GM12891 (cell line): ENCODE measurements at regions not wholly inside any gene's neighbourhood (a gene's known extent, or its start where the extent isn't known, plus 50 kb on each side); places are given as distances from the start of the nearest gene placed in this dataset.
"Not testable (repeated sequence)": the region's sequence is repeated elsewhere in the genome, so short reads cannot be mapped to it uniquely, and the experiment has no call there.

Source experiments
- DNase-seq: peaks from one replicate; pipeline ENCODE4 v3.0.0; 2011; ENCODE audit warnings: low spot score; ENCODE audit not compliant: insufficient read length
- FAIRE-seq: peaks from 2 replicates; lab custom pipeline; 2011; peaks lifted over from hg19 to GRCh38; lab: Jason Lieb, UNC
- PAX5 ChIP-seq: IDR thresholded peaks from 2 replicates; pipeline ENCODE4 v1.6.1; 2011; ENCODE audit warnings: low read length, moderate library complexity, mild to moderate bottlenecking; ENCODE audit not compliant: insufficient read depth, severe bottlenecking
- POLR2A ChIP-seq: IDR thresholded peaks from 2 replicates; pipeline ENCODE4 v1.6.1; 2011; ENCODE audit warnings: low read depth, low read length, control low read depth
- POLR2AphosphoS5 ChIP-seq: IDR thresholded peaks from 2 replicates; pipeline ENCODE4 v1.6.1; 2011; ENCODE audit warnings: low read depth, low read length, control low read depth
- POU2F2 ChIP-seq: IDR thresholded peaks from 2 replicates; pipeline ENCODE4 v1.6.1; 2011; ENCODE audit warnings: low read depth, mild to moderate bottlenecking, control low read depth, low read length, moderate library complexity
- SPI1 ChIP-seq: IDR thresholded peaks from 2 replicates; pipeline ENCODE4 v1.6.1; 2011; ENCODE audit warnings: low read depth, low read length, control low read depth
- TAF1 ChIP-seq: IDR thresholded peaks from 2 replicates; pipeline ENCODE4 v1.6.1; 2011; ENCODE audit warnings: low read depth, low read length, control low read depth

- no peak for DNase-seq
- no peak for TF ChIP-seq PAX5
- TF ChIP-seq POLR2AphosphoS5: no peak
- no peak for TF ChIP-seq TAF1
- no peak for TF ChIP-seq POLR2A
- TF ChIP-seq SPI1: no peak
- no peak for TF ChIP-seq POU2F2
- no peak for FAIRE-seq
These were observed 132.9 kb downstream of the MSL3 start for GRCh38 chrX:11890836-11891514.

- TF ChIP-seq POLR2AphosphoS5: no peak
- TF ChIP-seq SPI1: no peak
- no peak for TF ChIP-seq PAX5
- TF ChIP-seq POLR2A: no peak
- TF ChIP-seq POU2F2: no peak
- TF ChIP-seq TAF1: no peak
- DNase-seq (no peak), FAIRE-seq (no peak)
These were observed 136.1 kb downstream of the MSL3 start for GRCh38 chrX:11893933-11894710.

GRCh38 chrX:11899091-11899490 lies 141.1 kb downstream of the MSL3 start:
- no peak for TF ChIP-seq TAF1
- TF ChIP-seq POU2F2: no peak
- no peak for TF ChIP-seq PAX5
- TF ChIP-seq POLR2AphosphoS5: no peak
- TF ChIP-seq POLR2A: no peak
- no peak for TF ChIP-seq SPI1
- DNase-seq: no peak
- no peak for FAIRE-seq

- DNase-seq, FAIRE-seq: not testable (repeated sequence)
These were observed 147.9 kb downstream of the MSL3 start for GRCh38 chrX:11905933-11906332.

GRCh38 chrX:11908371-11908770 lies 150.3 kb downstream of the MSL3 start:
- FAIRE-seq (peak; percentile 67), DNase-seq (no peak)
- TF ChIP-seq SPI1 (no peak), POU2F2 (no peak), TAF1 (no peak), PAX5 (no peak), POLR2AphosphoS5 (no peak), POLR2A (no peak)

GRCh38 chrX:11913001-11913400 lies 155.0 kb downstream of the MSL3 start:
- TF ChIP-seq POLR2AphosphoS5 (no peak), POLR2A (no peak), SPI1 (no peak), PAX5 (no peak), TAF1 (no peak), POU2F2 (no peak)
- FAIRE-seq: no peak
- DNase-seq: no peak

GRCh38 chrX:11929476-11929875 lies 171.4 kb downstream of the MSL3 start:
- DNase-seq (no peak), FAIRE-seq (no peak)
- TF ChIP-seq POLR2AphosphoS5 (no peak), TAF1 (no peak), POLR2A (no peak), SPI1 (no peak), PAX5 (no peak), POU2F2 (no peak)

- FAIRE-seq (no peak), DNase-seq (no peak)
- no peak for TF ChIP-seq SPI1
- no peak for TF ChIP-seq POLR2A
- no peak for TF ChIP-seq POU2F2
- no peak for TF ChIP-seq POLR2AphosphoS5
- TF ChIP-seq TAF1: no peak
- TF ChIP-seq PAX5: no peak
These were observed 174.4 kb downstream of the MSL3 start for GRCh38 chrX:11932423-11932822.

GRCh38 chrX:11934089-11934488 lies 176.1 kb downstream of the MSL3 start:
- TF ChIP-seq PAX5: no peak
- no peak for TF ChIP-seq POU2F2
- TF ChIP-seq SPI1: no peak
- no peak for TF ChIP-seq POLR2A
- no peak for TF ChIP-seq TAF1
- no peak for TF ChIP-seq POLR2AphosphoS5
- DNase-seq (no peak), FAIRE-seq (no peak)

GRCh38 chrX:11941571-11941970 lies 183.5 kb downstream of the MSL3 start:
- DNase-seq (no peak), FAIRE-seq (no peak)
- TF ChIP-seq PAX5: no peak
- TF ChIP-seq POLR2A: no peak
- TF ChIP-seq POLR2AphosphoS5: no peak
- no peak for TF ChIP-seq POU2F2
- no peak for TF ChIP-seq SPI1
- no peak for TF ChIP-seq TAF1
